ENCODE measurements at regions not wholly inside any gene's neighbourhood (a gene's known extent, or its start where the extent isn't known, plus 50 kb on each side); places are given as distances from the start of the nearest gene placed in this dataset.

- TF ChIP-seq CTCF (IDR thresholded peaks at IDR 0.05) (no peak), POLR2A (IDR thresholded peaks at IDR 0.05) (no peak)
Measured at GRCh38 chr11:34783816-34784317, 132.3 kb downstream of the APIP start.
